Gastroesophageal sphincter (tissue), 3 donors: ENCODE measurements at regions not wholly inside any gene's neighbourhood (a gene's known extent, or its start where the extent isn't known, plus 50 kb on each side); places are given as distances from the start of the nearest gene placed in this dataset.

ENCODE experiments used
- EP300 ChIP-seq: sonication (generic); formaldehyde crosslinking; IDR thresholded peaks from one replicate; pipeline ENCODE4 v1.6.1; 2017; ENCODE audit warnings: antibody characterized with exemption, mild to moderate bottlenecking
- POLR2A ChIP-seq, 2 donors: fragments of 450-650 bp; IDR thresholded peaks; one replicate each; pipeline ENCODE4 v1.6.1; 2017; ENCODE audit warnings: antibody characterized with exemption in 2 of 2, mild to moderate bottlenecking in 2 of 2, moderate library complexity in 1 of 2
- POLR2AphosphoS5 ChIP-seq: sonication (generic); formaldehyde crosslinking; IDR thresholded peaks from one replicate; pipeline ENCODE4 v1.6.1; 2017; ENCODE audit warnings: antibody characterized with exemption
- TF ChIP-seq, protein P1 (sequence below), 4 experiments: fragments of 200-600 bp in 2 of 4; fragments of 450-650 bp in 2 of 4; sonication (generic) in 1 of 4; IDR thresholded peaks; one replicate each; pipeline ENCODE4 v1.5.1; 2017 to 2019; ENCODE audit warnings: antibody characterized with exemption in 4 of 4, mild to moderate bottlenecking in 2 of 4, moderate library complexity in 2 of 4

DNA sequence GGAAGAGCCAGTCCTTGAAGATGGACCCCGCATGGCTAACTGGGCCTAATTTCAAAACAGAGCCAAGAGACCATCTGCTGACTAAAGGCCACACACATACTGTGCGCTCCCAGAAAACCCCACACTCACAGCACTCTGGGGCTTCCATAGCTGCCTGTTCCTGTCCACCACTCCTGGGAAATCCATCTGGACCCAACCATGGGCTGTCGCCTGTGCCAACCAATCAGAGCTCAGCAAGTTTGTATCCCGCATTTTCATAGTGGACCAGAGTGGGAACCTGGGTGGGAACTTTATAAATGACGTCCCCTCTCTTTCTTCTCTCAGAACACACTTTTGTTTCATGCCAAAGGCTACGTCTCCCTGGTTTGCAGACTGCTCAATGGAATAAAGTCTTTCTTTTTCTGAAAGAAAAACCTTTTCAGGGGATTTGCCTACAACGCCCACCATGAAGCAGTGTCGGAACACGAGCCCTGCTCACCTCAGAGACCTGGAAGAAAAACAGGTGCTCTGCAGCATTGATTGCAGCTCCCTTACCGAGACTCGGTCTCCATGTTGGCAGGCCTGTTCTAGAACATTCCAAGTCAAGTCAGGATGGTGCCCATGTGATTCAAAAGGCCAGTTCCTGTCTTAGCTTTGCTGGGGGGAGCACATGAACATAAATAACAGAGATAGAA, 137.2 kb upstream of the GPC1 start:
- TF ChIP-seq POLR2A (IDR thresholded peaks at IDR 0.05): no peak
- TF ChIP-seq, protein P1, sequence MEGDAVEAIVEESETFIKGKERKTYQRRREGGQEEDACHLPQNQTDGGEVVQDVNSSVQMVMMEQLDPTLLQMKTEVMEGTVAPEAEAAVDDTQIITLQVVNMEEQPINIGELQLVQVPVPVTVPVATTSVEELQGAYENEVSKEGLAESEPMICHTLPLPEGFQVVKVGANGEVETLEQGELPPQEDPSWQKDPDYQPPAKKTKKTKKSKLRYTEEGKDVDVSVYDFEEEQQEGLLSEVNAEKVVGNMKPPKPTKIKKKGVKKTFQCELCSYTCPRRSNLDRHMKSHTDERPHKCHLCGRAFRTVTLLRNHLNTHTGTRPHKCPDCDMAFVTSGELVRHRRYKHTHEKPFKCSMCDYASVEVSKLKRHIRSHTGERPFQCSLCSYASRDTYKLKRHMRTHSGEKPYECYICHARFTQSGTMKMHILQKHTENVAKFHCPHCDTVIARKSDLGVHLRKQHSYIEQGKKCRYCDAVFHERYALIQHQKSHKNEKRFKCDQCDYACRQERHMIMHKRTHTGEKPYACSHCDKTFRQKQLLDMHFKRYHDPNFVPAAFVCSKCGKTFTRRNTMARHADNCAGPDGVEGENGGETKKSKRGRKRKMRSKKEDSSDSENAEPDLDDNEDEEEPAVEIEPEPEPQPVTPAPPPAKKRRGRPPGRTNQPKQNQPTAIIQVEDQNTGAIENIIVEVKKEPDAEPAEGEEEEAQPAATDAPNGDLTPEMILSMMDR (IDR thresholded peaks at IDR 0.05): no peak
- TF ChIP-seq POLR2AphosphoS5: no peak
- TF ChIP-seq EP300: no peak
